BJ (cell line): ENCODE measurements at regions not wholly inside any gene's neighbourhood (a gene's known extent, or its start where the extent isn't known, plus 50 kb on each side); places are given as distances from the start of the nearest gene placed in this dataset.

Source experiments
- CTCF ChIA-PET: fragments of 350-600 bp; formaldehyde crosslinking; extraction: SDS; loops from one replicate; lab custom pipeline; 2021; ENCODE audit warnings: antibody characterized with exemption, inconsistent platforms; lab: Yijun Ruan, JAX
- POLR2A ChIA-PET: fragments of 300-600 bp; sonication (Branson Sonifier 250); formaldehyde crosslinking; extraction: SDS; loops from one replicate; lab custom pipeline; 2021; ENCODE audit warnings: antibody characterized with exemption; lab: Charles Lee
- DNase-seq: peaks from one replicate; pipeline ENCODE4 v3.0.0-alpha.2; 2011; ENCODE audit warnings: low read depth
- H3K27me3 ChIP-seq: 2 replicates; pipeline ENCODE4 v1.6.0; 2011; ENCODE audit warnings: low read length; ENCODE audit not compliant: control insufficient read depth, insufficient read depth
- H3K36me3 ChIP-seq: 2 replicates; pipeline ENCODE4 v1.5.1; 2011; ENCODE audit warnings: low read length; ENCODE audit not compliant: control insufficient read depth, insufficient read depth
- H3K4me3 ChIP-seq: 2 replicates; pipeline ENCODE4 v1.5.1; 2011; ENCODE audit warnings: low read depth, mild to moderate bottlenecking, control low read depth, low read length
- TF ChIP-seq, protein P1 (sequence below): IDR thresholded peaks from 2 replicates; pipeline ENCODE4 v1.5.1; 2011; ENCODE audit warnings: low read depth, mild to moderate bottlenecking, control low read depth, inconsistent platforms, low read length, moderate library complexity; ENCODE audit not compliant: insufficient read depth

GRCh38 chr5:67674159-67674655, 477.6 kb upstream of the CD180 start:
- H3K36me3 ChIP-seq, result no peaks in the 10 kb centered on the region
- ChIA-PET CTCF (no interaction called here), POLR2A (no interaction called here)
- H3K27me3 ChIP-seq, result no peaks in the 10 kb centered on the region
- H3K4me3 ChIP-seq, result no peak overlapping the region
- TF ChIP-seq, protein P1, sequence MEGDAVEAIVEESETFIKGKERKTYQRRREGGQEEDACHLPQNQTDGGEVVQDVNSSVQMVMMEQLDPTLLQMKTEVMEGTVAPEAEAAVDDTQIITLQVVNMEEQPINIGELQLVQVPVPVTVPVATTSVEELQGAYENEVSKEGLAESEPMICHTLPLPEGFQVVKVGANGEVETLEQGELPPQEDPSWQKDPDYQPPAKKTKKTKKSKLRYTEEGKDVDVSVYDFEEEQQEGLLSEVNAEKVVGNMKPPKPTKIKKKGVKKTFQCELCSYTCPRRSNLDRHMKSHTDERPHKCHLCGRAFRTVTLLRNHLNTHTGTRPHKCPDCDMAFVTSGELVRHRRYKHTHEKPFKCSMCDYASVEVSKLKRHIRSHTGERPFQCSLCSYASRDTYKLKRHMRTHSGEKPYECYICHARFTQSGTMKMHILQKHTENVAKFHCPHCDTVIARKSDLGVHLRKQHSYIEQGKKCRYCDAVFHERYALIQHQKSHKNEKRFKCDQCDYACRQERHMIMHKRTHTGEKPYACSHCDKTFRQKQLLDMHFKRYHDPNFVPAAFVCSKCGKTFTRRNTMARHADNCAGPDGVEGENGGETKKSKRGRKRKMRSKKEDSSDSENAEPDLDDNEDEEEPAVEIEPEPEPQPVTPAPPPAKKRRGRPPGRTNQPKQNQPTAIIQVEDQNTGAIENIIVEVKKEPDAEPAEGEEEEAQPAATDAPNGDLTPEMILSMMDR, result no peak
- no peak for DNase-seq

- no peaks in the 10 kb centered on the region for H3K36me3 ChIP-seq
- CTCF ChIA-PET, result no interaction called here
- TF ChIP-seq, protein P1, result no peak
- H3K27me3 ChIP-seq, result no peaks in the 10 kb centered on the region
- POLR2A ChIA-PET, result interaction anchor here (0.5 kb wide), 1 partner anchor 343 kb away, joined by 3 read pairs; no protein-coding TSS in a partner anchor
- DNase-seq, result no peak
- H3K4me3 ChIP-seq, result no peak overlapping the region
Observed at GRCh38 chr5:67673618-67674017, 477.0 kb upstream of the CD180 start.

GRCh38 chr5:67673180-67673579, 476.6 kb upstream of the CD180 start:
- TF ChIP-seq, protein P1, result no peak
- no peak for DNase-seq
- H3K27me3 ChIP-seq, result no peaks in the 10 kb centered on the region
- CTCF ChIA-PET, result interaction anchor here (1.0 kb wide), 1 partner anchor 529 kb away, joined by 3 read pairs; no protein-coding TSS in a partner anchor
- no peaks in the 10 kb centered on the region for H3K36me3 ChIP-seq
- POLR2A ChIA-PET, result interaction anchor here (0.5 kb wide), 1 partner anchor 342 kb away, joined by 3 read pairs; no protein-coding TSS in a partner anchor
- no peak overlapping the region for H3K4me3 ChIP-seq

- Histone ChIP-seq H3K36me3 (no peaks in the 10 kb centered on the region), H3K4me3 (no peak overlapping the region), H3K27me3 (no peaks in the 10 kb centered on the region)
- TF ChIP-seq, protein P1, result no peak
- ChIA-PET POLR2A (no interaction called here), CTCF (interaction anchor here (1.0 kb wide), 1 partner anchor 530 kb away, joined by 3 read pairs; no protein-coding TSS in a partner anchor)
- no peak for DNase-seq
Observed at GRCh38 chr5:67672636-67673035, 476.0 kb upstream of the CD180 start.

- no peak for DNase-seq
- ChIA-PET CTCF (interaction anchor here (1.3 kb wide), 1 partner anchor 19 kb away, joined by 3 read pairs; no protein-coding TSS in a partner anchor), POLR2A (no interaction called here)
- no peaks in the 10 kb centered on the region for H3K27me3 ChIP-seq
- TF ChIP-seq, protein P1, result no peak
- H3K4me3 ChIP-seq, result no peak overlapping the region
- H3K36me3 ChIP-seq, result no peaks in the 10 kb centered on the region
Observed at GRCh38 chr5:67669916-67670315, 473.3 kb upstream of the CD180 start.
